Activated B cell treated with CpG ODN at 0.5 μM for 24 hours (primary cell): ENCODE measurements at regions not wholly inside any gene's neighbourhood (a gene's known extent, or its start where the extent isn't known, plus 50 kb on each side); places are given as distances from the start of the nearest gene placed in this dataset.

Source experiments
- ATAC-seq: fragments of 200-7000 bp; cut with Tn5 transposase; one replicate; pipeline ENCODE4 v1.10.0; 2021; ENCODE audit warnings: low read depth, mild to moderate bottlenecking, moderate library complexity
- CTCF ChIA-PET: fragments of 350-600 bp; sonication (Branson Sonifier 250); formaldehyde crosslinking; loops from one replicate; lab custom pipeline; 2021; ENCODE audit warnings: antibody characterized with exemption; lab: Charles Lee
- POLR2A ChIA-PET: fragments of 350-600 bp; sonication (Branson Sonifier 250); formaldehyde crosslinking; loops from one replicate; lab custom pipeline; 2021; ENCODE audit warnings: antibody characterized with exemption; lab: Charles Lee
- DNase-seq: peaks from one replicate; pipeline ENCODE4 v3.0.0; 2022
- H3K27ac Mint-ChIP-seq: one replicate; pipeline ENCODE4 v1.8.0; 2020; ENCODE audit warnings: mixed read lengths
- H3K27me3 Mint-ChIP-seq: one replicate; pipeline ENCODE4 v1.8.0; 2021; ENCODE audit warnings: mixed read lengths
- H3K36me3 Mint-ChIP-seq: one replicate; pipeline ENCODE4 v1.8.0; 2021; ENCODE audit warnings: low read depth, mixed read lengths
- H3K4me1 Mint-ChIP-seq: one replicate; pipeline ENCODE4 v1.8.0; 2021; ENCODE audit warnings: mixed read lengths
- H3K4me3 Mint-ChIP-seq: one replicate; pipeline ENCODE4 v1.8.0; 2020; ENCODE audit warnings: mild to moderate bottlenecking, mixed read lengths
- H3K9me3 Mint-ChIP-seq: one replicate; pipeline ENCODE4 v1.8.0; 2020; ENCODE audit warnings: mixed read lengths
- CTCF ChIP-seq: fragments of 200-600 bp; IDR thresholded peaks from one replicate; pipeline ENCODE4 v1.8.0; 2022; ENCODE audit warnings: antibody characterized with exemption, mild to moderate bottlenecking
- intact Hi-C: fragments of 100-400 bp; cut with micrococcal nuclease; formaldehyde crosslinking; loops from one replicate; pipeline ENCODE4 v1.15.1; 2024

DNA sequence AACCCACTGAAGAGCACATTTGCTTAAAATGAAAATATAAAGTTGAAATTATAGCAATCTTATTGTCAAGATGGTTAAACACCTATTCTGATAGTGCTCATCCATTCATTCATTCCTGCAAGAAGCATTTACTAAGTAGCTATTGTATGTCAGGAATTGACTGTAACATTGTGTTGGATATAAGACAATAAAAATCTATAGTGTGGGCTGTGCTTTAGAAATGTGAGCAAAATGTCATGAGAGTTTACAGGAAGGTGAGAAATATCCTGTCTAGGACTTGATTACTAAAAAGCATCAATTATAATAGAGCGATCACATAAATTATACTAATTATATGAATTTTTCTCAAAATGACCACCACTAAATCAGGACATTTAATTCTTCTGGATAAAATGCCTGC, 123.0 kb downstream of the HAO1 start:
- CTCF ChIA-PET, result no interaction called here
- POLR2A ChIA-PET, result no interaction called here

DNA sequence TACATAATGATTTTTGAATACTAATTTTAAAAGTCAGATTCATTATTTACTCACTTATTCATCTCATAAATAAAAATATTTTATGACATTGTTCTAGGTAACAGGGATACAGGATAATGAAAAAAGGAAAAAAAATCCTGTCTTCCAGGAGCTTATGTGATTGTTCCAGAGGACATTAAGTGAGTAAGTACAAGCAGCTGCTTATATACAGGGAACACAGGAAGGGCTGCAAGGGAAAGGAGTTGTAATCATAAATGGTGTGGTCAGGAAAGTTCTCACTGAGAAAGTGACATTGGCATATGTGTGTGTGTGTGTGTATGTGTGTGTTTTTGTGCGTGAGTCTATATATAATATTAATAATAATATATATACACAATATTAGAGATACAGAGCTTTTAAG, 121.8 kb downstream of the HAO1 start:
- POLR2A ChIA-PET, result no interaction called here
- DNase-seq (no peak), ATAC-seq (no peak)
- no peak for TF ChIP-seq CTCF
- H3K9me3 Mint-ChIP-seq, result peaks cover 2% of the 10 kb centered on the region
- no peaks in the 10 kb centered on the region for H3K27me3 Mint-ChIP-seq
- CTCF ChIA-PET, result no interaction called here
- H3K4me3 Mint-ChIP-seq, result no peak overlapping the region
- H3K27ac Mint-ChIP-seq, result no peak overlapping the region
- intact Hi-C loops, result no loop called here
- no peaks in the 10 kb centered on the region for H3K36me3 Mint-ChIP-seq
- H3K4me1 Mint-ChIP-seq, result no peaks in the 10 kb centered on the region

More for the DNA sequence above, 123.0 kb downstream of the HAO1 start:
- no peaks in the 10 kb centered on the region for H3K27me3 Mint-ChIP-seq
- ATAC-seq (no peak), DNase-seq (no peak)
- H3K4me1 Mint-ChIP-seq, result no peaks in the 10 kb centered on the region
- H3K4me3 Mint-ChIP-seq, result no peak overlapping the region
- H3K9me3 Mint-ChIP-seq, result no peaks in the 10 kb centered on the region
- no peak overlapping the region for H3K27ac Mint-ChIP-seq
- TF ChIP-seq CTCF, result no peak
- H3K36me3 Mint-ChIP-seq, result no peaks in the 10 kb centered on the region
- intact Hi-C loops, result no loop called here

DNA sequence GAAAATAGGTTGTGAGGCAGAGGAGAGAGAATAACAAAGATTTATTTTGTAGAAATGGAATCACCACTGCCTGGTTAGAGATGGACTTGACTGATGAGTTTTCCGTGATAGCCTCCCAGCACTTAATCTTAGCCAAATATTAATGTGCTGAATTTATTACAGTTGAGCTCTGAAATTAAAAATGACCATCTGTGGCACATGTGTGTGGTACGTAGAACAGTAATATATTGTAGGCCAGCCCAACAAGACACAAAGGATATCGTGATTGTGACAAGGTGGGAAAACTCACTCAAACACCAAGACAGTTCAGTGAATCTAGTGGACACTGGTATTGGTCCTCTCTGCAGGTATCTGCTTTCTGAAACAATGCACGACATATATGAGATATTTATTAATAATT, 119.4 kb downstream of the HAO1 start:
- peaks cover 2% of the 10 kb centered on the region for H3K9me3 Mint-ChIP-seq
- intact Hi-C loops, result no loop called here
- no peaks in the 10 kb centered on the region for H3K36me3 Mint-ChIP-seq
- H3K27ac Mint-ChIP-seq, result no peak overlapping the region
- H3K4me3 Mint-ChIP-seq, result no peak overlapping the region
- no peak for TF ChIP-seq CTCF
- no peak for ATAC-seq
- POLR2A ChIA-PET, result no interaction called here
- no peaks in the 10 kb centered on the region for H3K27me3 Mint-ChIP-seq
- CTCF ChIA-PET, result no interaction called here
- no peak for DNase-seq
- H3K4me1 Mint-ChIP-seq, result no peaks in the 10 kb centered on the region

DNA sequence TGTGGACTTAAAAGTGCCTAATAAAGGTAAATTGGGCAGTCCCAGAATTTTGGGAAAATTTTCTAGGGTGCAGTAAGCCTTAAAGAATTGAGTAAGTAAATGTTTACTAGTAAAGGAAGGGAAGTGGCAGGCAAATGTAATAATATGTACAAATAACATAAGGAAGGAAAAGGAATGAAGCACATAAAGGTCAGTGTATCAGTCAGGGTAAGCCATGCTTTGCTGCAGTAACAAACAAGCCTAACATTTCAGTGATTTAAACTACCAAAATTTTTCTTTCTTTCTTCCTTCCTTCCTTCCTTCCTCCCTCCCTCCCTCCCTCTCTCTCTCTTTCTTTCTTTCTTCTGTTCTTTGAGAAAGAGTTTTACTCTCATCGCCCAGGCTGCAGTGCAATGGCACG, 117.5 kb downstream of the HAO1 start:
- ChIA-PET CTCF (no interaction called here), POLR2A (no interaction called here)
- Mint-ChIP-seq H3K27me3 (no peaks in the 10 kb centered on the region), H3K9me3 (peaks cover 4% of the 10 kb centered on the region), H3K36me3 (no peaks in the 10 kb centered on the region), H3K27ac (no peak overlapping the region), H3K4me3 (no peak overlapping the region), H3K4me1 (no peaks in the 10 kb centered on the region)
- TF ChIP-seq CTCF, result no peak
- intact Hi-C loops, result no loop called here
- ATAC-seq (no peak), DNase-seq (no peak)

GRCh38 chr20:7828437-7828836, 111.8 kb downstream of the HAO1 start:
- no peak for TF ChIP-seq CTCF
- ChIA-PET CTCF (no interaction called here), POLR2A (no interaction called here)
- Mint-ChIP-seq H3K27me3 (no peaks in the 10 kb centered on the region), H3K36me3 (no peaks in the 10 kb centered on the region), H3K4me1 (no peaks in the 10 kb centered on the region), H3K9me3 (peaks cover 4% of the 10 kb centered on the region), H3K27ac (no peak overlapping the region), H3K4me3 (no peak overlapping the region)
- ATAC-seq, result no peak
- intact Hi-C loops, result no loop called here
- DNase-seq, result no peak
